ENCODE measurements at regions not wholly inside any gene's neighbourhood (a gene's known extent, or its start where the extent isn't known, plus 50 kb on each side); places are given as distances from the start of the nearest gene placed in this dataset.

DNA sequence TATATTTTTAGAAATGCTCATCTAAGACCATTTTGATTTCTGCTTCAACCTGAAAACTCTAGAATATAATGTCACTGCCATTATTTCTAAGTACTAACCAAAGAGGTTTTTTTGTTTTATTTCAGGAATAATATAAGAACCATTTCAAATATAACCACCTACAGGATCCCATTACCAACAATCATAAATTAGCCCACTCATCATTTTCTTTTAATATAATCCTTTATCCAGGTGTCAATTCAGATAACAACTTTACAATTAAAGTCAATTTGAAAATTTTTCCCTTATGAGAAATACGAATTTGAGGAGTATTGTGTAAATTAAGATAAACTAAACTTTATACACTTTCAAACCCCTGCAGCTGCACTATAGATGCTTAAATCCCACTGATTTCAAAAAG lies 1043.0 kb upstream of the CNTN5 start:
- TF ChIP-seq EP300 (IDR thresholded peaks at IDR 0.05; ENCODE audit: low read depth) (no peak), POLR2AphosphoS5 (IDR thresholded peaks at IDR 0.05) (no peak), POLR2A (IDR thresholded peaks at IDR 0.05) (no peak)
- TF ChIP-seq, protein P1, sequence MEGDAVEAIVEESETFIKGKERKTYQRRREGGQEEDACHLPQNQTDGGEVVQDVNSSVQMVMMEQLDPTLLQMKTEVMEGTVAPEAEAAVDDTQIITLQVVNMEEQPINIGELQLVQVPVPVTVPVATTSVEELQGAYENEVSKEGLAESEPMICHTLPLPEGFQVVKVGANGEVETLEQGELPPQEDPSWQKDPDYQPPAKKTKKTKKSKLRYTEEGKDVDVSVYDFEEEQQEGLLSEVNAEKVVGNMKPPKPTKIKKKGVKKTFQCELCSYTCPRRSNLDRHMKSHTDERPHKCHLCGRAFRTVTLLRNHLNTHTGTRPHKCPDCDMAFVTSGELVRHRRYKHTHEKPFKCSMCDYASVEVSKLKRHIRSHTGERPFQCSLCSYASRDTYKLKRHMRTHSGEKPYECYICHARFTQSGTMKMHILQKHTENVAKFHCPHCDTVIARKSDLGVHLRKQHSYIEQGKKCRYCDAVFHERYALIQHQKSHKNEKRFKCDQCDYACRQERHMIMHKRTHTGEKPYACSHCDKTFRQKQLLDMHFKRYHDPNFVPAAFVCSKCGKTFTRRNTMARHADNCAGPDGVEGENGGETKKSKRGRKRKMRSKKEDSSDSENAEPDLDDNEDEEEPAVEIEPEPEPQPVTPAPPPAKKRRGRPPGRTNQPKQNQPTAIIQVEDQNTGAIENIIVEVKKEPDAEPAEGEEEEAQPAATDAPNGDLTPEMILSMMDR (IDR thresholded peaks at IDR 0.05): no peak
